T-helper 17 cell (primary cell): ENCODE measurements at regions not wholly inside any gene's neighbourhood (a gene's known extent, or its start where the extent isn't known, plus 50 kb on each side); places are given as distances from the start of the nearest gene placed in this dataset.

Experiments used
- ATAC-seq: fragments of 150-1000 bp; cut with Tn5 transposase; 2 replicates; pipeline ENCODE4 v1.10.0; 2021; ENCODE audit warnings: mild to moderate bottlenecking, moderate library complexity
- DNase-seq, 3 donors: peaks; one replicate each; pipeline versions ENCODE4 v3.0.0 to v3.0.0-alpha.2; 2020 to 2021
- H3K9me3 ChIP-seq: one replicate; pipeline ENCODE4 v1.7.0; 2013; ENCODE audit warnings: low read length, mild to moderate bottlenecking; ENCODE audit not compliant: control insufficient read depth, poor library complexity, severe bottlenecking
- H3K27ac Mint-ChIP-seq: one replicate; pipeline ENCODE4 v1.8.0; 2022; ENCODE audit warnings: mild to moderate bottlenecking, moderate library complexity, mixed read lengths
- H3K27me3 Mint-ChIP-seq: one replicate; pipeline ENCODE4 v1.8.0; 2022; ENCODE audit warnings: mixed read lengths
- H3K36me3 Mint-ChIP-seq: one replicate; pipeline ENCODE4 v1.8.0; 2022; ENCODE audit warnings: low read depth, mixed read lengths
- H3K4me1 Mint-ChIP-seq: one replicate; pipeline ENCODE4 v1.8.0; 2022; ENCODE audit warnings: mild to moderate bottlenecking, mixed read lengths
- H3K4me3 Mint-ChIP-seq: one replicate; pipeline ENCODE4 v1.8.0; 2022; ENCODE audit warnings: mild to moderate bottlenecking, moderate library complexity, mixed read lengths

GRCh38 chr5:174380311-174380710 is 334.8 kb downstream of the NSG2 start:
- no peak for ATAC-seq
- no peak for DNase-seq
- Mint-ChIP-seq H3K4me1 (no peaks in the 10 kb centered on the region), H3K27ac (no peak overlapping the region), H3K36me3 (no peaks in the 10 kb centered on the region), H3K27me3 (peaks cover 5% of the 10 kb centered on the region), H3K4me3 (no peak overlapping the region)
- no peaks in the 10 kb centered on the region for H3K9me3 ChIP-seq

- no peaks in the 10 kb centered on the region for H3K9me3 ChIP-seq
- Mint-ChIP-seq H3K27ac (no peak overlapping the region), H3K36me3 (no peaks in the 10 kb centered on the region), H3K27me3 (peaks cover 13% of the 10 kb centered on the region), H3K4me3 (no peak overlapping the region), H3K4me1 (no peaks in the 10 kb centered on the region)
- DNase-seq (no peak), ATAC-seq (no peak)
Measured at GRCh38 chr5:174381241-174381640, 335.7 kb downstream of the NSG2 start.

GRCh38 chr5:174383210-174384167 is 338.0 kb downstream of the NSG2 start:
- peaks cover 27% of the 10 kb centered on the region for H3K27me3 Mint-ChIP-seq
- H3K36me3 Mint-ChIP-seq, result no peaks in the 10 kb centered on the region
- ATAC-seq, result no peak

GRCh38 chr5:174384509-174384947 is 339.0 kb downstream of the NSG2 start:
- Mint-ChIP-seq H3K4me3 (no peak overlapping the region), H3K4me1 (no peaks in the 10 kb centered on the region), H3K27me3 (peaks cover 27% of the 10 kb centered on the region), H3K36me3 (no peaks in the 10 kb centered on the region), H3K27ac (no peak overlapping the region)
- ATAC-seq, result no peak
- H3K9me3 ChIP-seq, result no peaks in the 10 kb centered on the region
- DNase-seq, result no peak

More at GRCh38 chr5:174383210-174384167, 338.0 kb downstream of the NSG2 start:
- no peak for DNase-seq
- Mint-ChIP-seq H3K4me3 (no peak overlapping the region), H3K27ac (no peak overlapping the region), H3K4me1 (no peaks in the 10 kb centered on the region)
- no peaks in the 10 kb centered on the region for H3K9me3 ChIP-seq

- no peak for ATAC-seq
- no peaks in the 10 kb centered on the region for H3K9me3 ChIP-seq
- DNase-seq, result no peak
- H3K36me3 Mint-ChIP-seq, result no peaks in the 10 kb centered on the region
- no peaks in the 10 kb centered on the region for H3K4me1 Mint-ChIP-seq
- H3K4me3 Mint-ChIP-seq, result no peak overlapping the region
- no peak overlapping the region for H3K27ac Mint-ChIP-seq
- H3K27me3 Mint-ChIP-seq, result peaks cover 37% of the 10 kb centered on the region
Measured at GRCh38 chr5:174386306-174386705, 338.1 kb upstream of the MSX2 start.

GRCh38 chr5:174386846-174387245 is 337.5 kb upstream of the MSX2 start:
- no peaks in the 10 kb centered on the region for H3K4me1 Mint-ChIP-seq
- DNase-seq, result no peak
- no peaks in the 10 kb centered on the region for H3K36me3 Mint-ChIP-seq
- no peak for ATAC-seq
- H3K27ac Mint-ChIP-seq, result no peak overlapping the region
- no peak overlapping the region for H3K4me3 Mint-ChIP-seq
- no peaks in the 10 kb centered on the region for H3K9me3 ChIP-seq
- peaks cover 39% of the 10 kb centered on the region for H3K27me3 Mint-ChIP-seq

- H3K27me3 Mint-ChIP-seq, result peaks cover 43% of the 10 kb centered on the region
- H3K4me3 Mint-ChIP-seq, result no peak overlapping the region
- DNase-seq (no peak), ATAC-seq (no peak)
- H3K9me3 ChIP-seq, result no peaks in the 10 kb centered on the region
- no peaks in the 10 kb centered on the region for H3K36me3 Mint-ChIP-seq
- no peaks in the 10 kb centered on the region for H3K4me1 Mint-ChIP-seq
- no peak overlapping the region for H3K27ac Mint-ChIP-seq
Measured at GRCh38 chr5:174387448-174387847, 336.9 kb upstream of the MSX2 start.

- no peak overlapping the region for H3K4me3 Mint-ChIP-seq
- H3K36me3 Mint-ChIP-seq, result no peaks in the 10 kb centered on the region
- DNase-seq (no peak), ATAC-seq (no peak)
- peaks cover 49% of the 10 kb centered on the region for H3K27me3 Mint-ChIP-seq
- no peaks in the 10 kb centered on the region for H3K4me1 Mint-ChIP-seq
- H3K27ac Mint-ChIP-seq, result no peak overlapping the region
- no peaks in the 10 kb centered on the region for H3K9me3 ChIP-seq
Measured at GRCh38 chr5:174392892-174393291, 331.5 kb upstream of the MSX2 start.

GRCh38 chr5:174396541-174396940 is 327.8 kb upstream of the MSX2 start:
- ATAC-seq (no peak), DNase-seq (no peak)
- H3K4me1 Mint-ChIP-seq, result no peaks in the 10 kb centered on the region
- H3K27me3 Mint-ChIP-seq, result peaks cover 32% of the 10 kb centered on the region
- no peaks in the 10 kb centered on the region for H3K36me3 Mint-ChIP-seq
- no peak overlapping the region for H3K4me3 Mint-ChIP-seq
- H3K27ac Mint-ChIP-seq, result no peak overlapping the region
- H3K9me3 ChIP-seq, result no peaks in the 10 kb centered on the region

GRCh38 chr5:174397206-174397605 is 327.2 kb upstream of the MSX2 start:
- H3K4me1 Mint-ChIP-seq, result no peaks in the 10 kb centered on the region
- DNase-seq (no peak), ATAC-seq (no peak)
- no peak overlapping the region for H3K27ac Mint-ChIP-seq
- peaks cover 29% of the 10 kb centered on the region for H3K27me3 Mint-ChIP-seq
- H3K36me3 Mint-ChIP-seq, result no peaks in the 10 kb centered on the region
- no peak overlapping the region for H3K4me3 Mint-ChIP-seq
- H3K9me3 ChIP-seq, result no peaks in the 10 kb centered on the region

GRCh38 chr5:174398171-174398570 is 326.2 kb upstream of the MSX2 start:
- Mint-ChIP-seq H3K4me1 (no peaks in the 10 kb centered on the region), H3K27ac (no peak overlapping the region)
- H3K9me3 ChIP-seq, result no peaks in the 10 kb centered on the region

GRCh38 chr5:174399411-174399810 is 325.0 kb upstream of the MSX2 start:
- Mint-ChIP-seq H3K36me3 (no peaks in the 10 kb centered on the region), H3K27me3 (peaks cover 12% of the 10 kb centered on the region), H3K27ac (no peak overlapping the region), H3K4me1 (no peaks in the 10 kb centered on the region), H3K4me3 (no peak overlapping the region)
- DNase-seq (no peak), ATAC-seq (no peak)
- no peaks in the 10 kb centered on the region for H3K9me3 ChIP-seq

More at GRCh38 chr5:174398171-174398570, 326.2 kb upstream of the MSX2 start:
- Mint-ChIP-seq H3K4me3 (no peak overlapping the region), H3K27me3 (peaks cover 21% of the 10 kb centered on the region), H3K36me3 (no peaks in the 10 kb centered on the region)
- DNase-seq (no peak), ATAC-seq (no peak)

- no peak for ATAC-seq
- H3K27me3 Mint-ChIP-seq, result peaks cover 11% of the 10 kb centered on the region
- no peaks in the 10 kb centered on the region for H3K36me3 Mint-ChIP-seq
- H3K4me1 Mint-ChIP-seq, result no peaks in the 10 kb centered on the region
- no peaks in the 10 kb centered on the region for H3K9me3 ChIP-seq
- DNase-seq, result no peak
- H3K27ac Mint-ChIP-seq, result no peak overlapping the region
- H3K4me3 Mint-ChIP-seq, result no peak overlapping the region
Measured at GRCh38 chr5:174400461-174400860, 323.9 kb upstream of the MSX2 start.

- no peak overlapping the region for H3K4me3 Mint-ChIP-seq
- ATAC-seq (no peak), DNase-seq (no peak)
- H3K4me1 Mint-ChIP-seq, result no peaks in the 10 kb centered on the region
- H3K27ac Mint-ChIP-seq, result no peak overlapping the region
- peaks cover 9% of the 10 kb centered on the region for H3K27me3 Mint-ChIP-seq
- H3K9me3 ChIP-seq, result no peaks in the 10 kb centered on the region
- H3K36me3 Mint-ChIP-seq, result no peaks in the 10 kb centered on the region
Measured at GRCh38 chr5:174401793-174402192, 322.6 kb upstream of the MSX2 start.
